Psoas muscle (tissue), 7 donors: ENCODE measurements at regions not wholly inside any gene's neighbourhood (a gene's known extent, or its start where the extent isn't known, plus 50 kb on each side); places are given as distances from the start of the nearest gene placed in this dataset.

Source experiments
- ATAC-seq, 4 donors: fragments of 200-7000 bp; cut with Tn5 transposase; one replicate each; pipeline ENCODE4 v1.9.1; 2020; ENCODE audit warnings: moderate library complexity in 3 of 4, mild to moderate bottlenecking in 2 of 4
- DNase-seq, 2 donors: peaks; one replicate each; pipeline ENCODE4 v3.0.0-alpha.2; 2020
- H3K27ac ChIP-seq: fragments of 200-600 bp; one replicate; pipeline ENCODE4 v1.8.0; 2022
- H3K27me3 ChIP-seq, 3 donors: fragments of 200-600 bp in 1 of 3; one replicate each; pipeline versions ENCODE4 v1.6.1 to v1.8.0; 2013 to 2022; ENCODE audit warnings: low read length in 2 of 3, mild to moderate bottlenecking in 2 of 3, moderate library complexity in 1 of 3; ENCODE audit not compliant: insufficient read depth in 3 of 3
- H3K36me3 ChIP-seq, 2 donors: fragments of 200-600 bp in 1 of 2; one replicate each; pipeline versions ENCODE4 v1.6.1 to v1.8.0; 2013 to 2022; ENCODE audit warnings: low read depth in 1 of 2, mild to moderate bottlenecking in 1 of 2, moderate library complexity in 1 of 2; ENCODE audit not compliant: insufficient read depth in 1 of 2
- H3K4me1 ChIP-seq: fragments of 200-600 bp; one replicate; pipeline ENCODE4 v1.8.0; 2022
- H3K4me3 ChIP-seq: fragments of 200-600 bp; one replicate; pipeline ENCODE4 v1.8.0; 2022; ENCODE audit warnings: mild to moderate bottlenecking
- H3K9me3 ChIP-seq: fragments of 200-600 bp; one replicate; pipeline ENCODE4 v1.8.0; 2022
- CTCF ChIP-seq: fragments of 200-600 bp; IDR thresholded peaks from one replicate; pipeline ENCODE4 v1.8.0; 2022; ENCODE audit warnings: antibody characterized with exemption
- WGBS, 3 donors: extraction: QIAGEN DNeasy Blood & Tissue Kit; methylation state at CpG; one replicate each; pipeline versions ENCODE4 v1.1.6 to v1.1.7; 2013; 5-methylcytosine and 5-hydroxymethylcytosine counted together
- intact Hi-C, 2 donors: fragments of 100-400 bp; cut with DNase I; formaldehyde crosslinking; loops; one replicate each; pipeline versions ENCODE4 v1.11.0 to v1.14.2; 2022
- donor health status: healthy with polysubstance abuse.
- donor health status: DM: no; HTN: no; CAD: no; lungs with moderate emphysema.
- donor health status: Bipolar disorder and iron deficiency.
- donor health status: healthy.
- donor health status: DM: yes; HTN: yes; CAD: no.
- donor health status: DM: no; HTN: no; CAD: no.
- donor health status: DM: yes; HTN: yes; CAD: no.

DNA sequence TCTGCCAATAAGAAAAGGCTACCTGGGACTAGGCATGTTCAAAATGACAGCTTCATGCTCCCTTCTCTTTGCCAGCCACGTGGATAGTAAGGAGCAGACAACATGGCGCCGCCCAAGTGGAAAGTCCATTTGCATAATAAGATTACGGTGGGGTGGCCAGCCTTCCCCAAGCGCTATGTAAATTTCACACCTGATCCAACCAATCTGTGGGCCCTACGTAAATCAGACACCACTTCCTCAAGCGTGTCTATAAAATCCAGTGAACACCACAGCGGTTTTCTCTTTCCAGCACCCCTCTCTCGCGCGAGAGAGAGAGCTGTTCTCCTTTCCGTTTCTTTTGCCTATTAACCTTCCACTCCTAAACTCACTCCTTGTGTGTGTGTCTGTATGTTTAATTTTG lies 140.3 kb upstream of the ERCC4 start:
- no peak for TF ChIP-seq CTCF
- peaks cover 4% of the 10 kb centered on the region for H3K9me3 ChIP-seq
- H3K27me3 ChIP-seq = peaks cover 0 to 2% (median 0%) of the 10 kb centered on the region in 3 donors
- no peak overlapping the region for H3K27ac ChIP-seq
- ATAC-seq = no peak
- H3K4me1 ChIP-seq = no peaks in the 10 kb centered on the region
- H3K36me3 ChIP-seq = no peaks in the 10 kb centered on the region
- no peak overlapping the region for H3K4me3 ChIP-seq
- DNase-seq = no peak
- intact Hi-C loops = no loop called here
- WGBS, 3 donors = 81 to 91% (median 85%) methylated on average over 11 to 12 of the region's 12 CpGs

DNA sequence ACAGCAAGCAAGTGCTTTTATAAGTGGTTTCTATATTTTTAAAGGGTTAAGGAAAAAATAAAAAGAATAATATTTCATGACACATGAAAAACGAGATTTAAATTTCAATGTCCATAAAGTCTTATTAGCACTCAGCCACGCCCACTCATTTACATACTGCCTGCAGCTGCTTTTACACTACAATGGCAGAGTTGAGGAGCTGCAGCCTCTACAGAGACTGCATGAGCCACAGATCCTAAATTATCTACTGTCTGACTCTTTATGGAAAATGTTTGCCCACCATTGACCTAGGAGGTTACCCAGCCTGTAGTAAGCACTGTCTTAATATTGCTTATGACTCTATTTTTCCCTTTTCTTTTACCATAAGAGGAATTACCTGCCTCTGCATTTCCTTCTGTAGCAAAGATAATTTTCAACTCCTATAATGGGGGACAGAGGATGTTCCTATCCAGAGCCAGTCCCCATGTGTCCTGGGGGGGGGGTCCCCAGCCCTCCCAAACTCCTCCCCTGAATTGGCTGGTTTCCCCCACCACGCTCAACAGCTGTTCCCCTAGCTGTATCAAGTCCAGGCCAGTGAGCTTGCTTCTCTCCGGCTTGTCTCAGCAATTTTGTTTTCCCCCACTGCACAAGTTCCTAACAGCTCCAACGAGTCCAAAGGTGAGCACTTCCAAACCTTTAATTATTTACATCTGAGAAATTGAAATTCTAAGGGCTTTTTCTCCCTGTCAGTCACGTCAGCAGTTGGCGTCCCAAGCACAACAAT lies 139.4 kb upstream of the ERCC4 start:
- DNase-seq (no peak), ATAC-seq (peak in 1 of 4 donors; percentile 48)
- TF ChIP-seq CTCF = no peak
- Histone ChIP-seq H3K4me3 (no peak overlapping the region), H3K27ac (no peak overlapping the region), H3K27me3 (peaks cover 0 to 2% (median 0%) of the 10 kb centered on the region in 3 donors), H3K4me1 (no peaks in the 10 kb centered on the region), H3K36me3 (no peaks in the 10 kb centered on the region), H3K9me3 (no peaks in the 10 kb centered on the region)
- WGBS, 3 donors = 16 to 17% (median 16%) methylated on average over 7 of the region's 7 CpGs
- intact Hi-C loops = no loop called here

- DNase-seq (no peak), ATAC-seq (no peak)
- no peaks in the 10 kb centered on the region for H3K9me3 ChIP-seq
- H3K27ac ChIP-seq = peak overlapping the region; percentile 64
- H3K4me1 ChIP-seq = no peaks in the 10 kb centered on the region
- H3K27me3 ChIP-seq = peaks cover 0 to 2% (median 0%) of the 10 kb centered on the region in 3 donors
- 28 to 37% (median 29%) methylated on average over 7 of the region's 7 CpGs for WGBS, 3 donors
- TF ChIP-seq CTCF = no peak
- intact Hi-C loops = no loop called here
- no peak overlapping the region for H3K4me3 ChIP-seq
- no peaks in the 10 kb centered on the region for H3K36me3 ChIP-seq
Measured at GRCh38 chr16:13781169-13781564, 138.8 kb upstream of the ERCC4 start.

- ATAC-seq = peak in 2 of 4 donors; percentile 76 to 92
- 15 to 20% (median 15%) methylated on average over 8 of the region's 8 CpGs for WGBS, 3 donors
- intact Hi-C loops = no loop called here
- no peak for DNase-seq
- Histone ChIP-seq H3K27me3 (peaks cover 0 to 2% (median 0%) of the 10 kb centered on the region in 3 donors), H3K27ac (peak overlapping the region; percentile 64), H3K4me1 (no peaks in the 10 kb centered on the region), H3K9me3 (no peaks in the 10 kb centered on the region), H3K36me3 (no peaks in the 10 kb centered on the region), H3K4me3 (no peak overlapping the region)
- no peak for TF ChIP-seq CTCF
Measured at GRCh38 chr16:13781575-13782338, 138.2 kb upstream of the ERCC4 start.
